Caki2 (cell line): ENCODE measurements at regions not wholly inside any gene's neighbourhood (a gene's known extent, or its start where the extent isn't known, plus 50 kb on each side); places are given as distances from the start of the nearest gene placed in this dataset.

Experiments used
- DNase-seq: peaks from one replicate; pipeline ENCODE4 v3.0.0-alpha.2; 2015; ENCODE audit warnings: low read depth
- in situ Hi-C: cut with HindIII; loops from 2 replicates; pipeline ENCODE4 v1.10.0; 2016; ENCODE audit warnings: low sequenced_read_pairs, low pct_unique_long_range_greater_than_20kb, mixed read lengths

GRCh38 chr10:28806951-28807759 is 129.8 kb downstream of the BAMBI start:
- in situ Hi-C loops: no loop called here
- DNase-seq: no peak

- in situ Hi-C loops: no loop called here
- DNase-seq: no peak
Observed at GRCh38 chr10:28807760-28808613, 130.7 kb downstream of the BAMBI start.

GRCh38 chr10:28808693-28809092 is 131.4 kb downstream of the BAMBI start:
- in situ Hi-C loops: no loop called here

GRCh38 chr10:28810057-28810870 is 132.9 kb downstream of the BAMBI start:
- in situ Hi-C loops: no loop called here
- DNase-seq: no peak

More at GRCh38 chr10:28808693-28809092, 131.4 kb downstream of the BAMBI start:
- DNase-seq: no peak

GRCh38 chr10:28811639-28812349 is 134.5 kb downstream of the BAMBI start:
- no peak for DNase-seq
- in situ Hi-C loops: no loop called here

- in situ Hi-C loops: no loop called here
- DNase-seq: no peak
Observed at GRCh38 chr10:28812384-28813372, 135.4 kb downstream of the BAMBI start.

GRCh38 chr10:28815681-28816080 is 138.4 kb downstream of the BAMBI start:
- DNase-seq: no peak
- in situ Hi-C loops: no loop called here

- no peak for DNase-seq
Observed at GRCh38 chr10:28822719-28823464, 145.6 kb downstream of the BAMBI start.

GRCh38 chr10:28823501-28824075 is 146.3 kb downstream of the BAMBI start:
- in situ Hi-C loops: no loop called here

More at GRCh38 chr10:28822719-28823464, 145.6 kb downstream of the BAMBI start:
- in situ Hi-C loops: no loop called here

GRCh38 chr10:28833313-28833712 is 156.0 kb downstream of the BAMBI start:
- no peak for DNase-seq
- in situ Hi-C loops: no loop called here

More at GRCh38 chr10:28823501-28824075, 146.3 kb downstream of the BAMBI start:
- no peak for DNase-seq

GRCh38 chr10:28836435-28836743 is 159.1 kb downstream of the BAMBI start:
- DNase-seq: no peak
- in situ Hi-C loops: no loop called here

GRCh38 chr10:28837613-28838390 is 160.5 kb downstream of the BAMBI start:
- in situ Hi-C loops: no loop called here

GRCh38 chr10:28838908-28839307 is 161.6 kb downstream of the BAMBI start:
- in situ Hi-C loops: no loop called here
- DNase-seq: no peak

More at GRCh38 chr10:28837613-28838390, 160.5 kb downstream of the BAMBI start:
- no peak for DNase-seq

GRCh38 chr10:28839600-28840007 is 162.3 kb downstream of the BAMBI start:
- peak; percentile 81 for DNase-seq

GRCh38 chr10:28840202-28840601 is 162.9 kb downstream of the BAMBI start:
- in situ Hi-C loops: no loop called here
- no peak for DNase-seq

More at GRCh38 chr10:28839600-28840007, 162.3 kb downstream of the BAMBI start:
- in situ Hi-C loops: no loop called here
